ENCODE measurements at regions not wholly inside any gene's neighbourhood (a gene's known extent, or its start where the extent isn't known, plus 50 kb on each side); places are given as distances from the start of the nearest gene placed in this dataset.
"Not testable (repeated sequence)": the region's sequence is repeated elsewhere in the genome, so short reads cannot be mapped to it uniquely, and the experiment has no call there.

DNA sequence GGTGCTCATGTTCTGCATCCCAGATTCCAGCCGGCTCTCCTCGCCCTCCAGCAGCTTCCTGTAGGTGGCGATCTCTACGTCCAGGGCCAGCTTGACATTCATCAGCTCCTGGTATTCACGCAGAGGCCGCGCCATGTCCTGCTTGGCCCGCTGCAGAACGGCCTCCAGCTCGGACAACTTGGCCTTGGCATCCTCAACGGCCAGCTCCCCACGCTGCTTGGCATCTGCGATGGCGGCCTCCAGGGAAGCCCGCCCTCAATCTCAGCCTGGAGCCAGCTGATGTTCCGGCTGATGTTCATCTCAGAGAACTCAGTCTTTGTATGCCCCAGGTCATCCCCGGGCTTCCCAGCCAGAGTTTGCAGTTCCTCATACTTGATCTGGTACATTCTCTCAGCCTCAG, 431.8 kb upstream of the DIPK2B start:
- Histone ChIP-seq H3K27me3 (ENCODE audit: insufficient read depth, low read length) (no peaks in the 10 kb centered on the region), H3K4me3 (ENCODE audit: low read length) (no peak overlapping the region), H3K4me1 (ENCODE audit: insufficient read depth, low read length) (no peaks in the 10 kb centered on the region), H3K9me3 (ENCODE audit: low read depth, low read length) (no peaks in the 10 kb centered on the region)

- H3K27me3 ChIP-seq (ENCODE audit: insufficient read depth, low read length) = no peaks in the 10 kb centered on the region
- no peaks in the 10 kb centered on the region for H3K9me3 ChIP-seq (ENCODE audit: low read depth, low read length)
- no peak overlapping the region for H3K4me3 ChIP-seq (ENCODE audit: low read length)
- H3K4me1 ChIP-seq (ENCODE audit: insufficient read depth, low read length) = no peaks in the 10 kb centered on the region
Measured at GRCh38 chrX:45630078-45630477, 429.4 kb upstream of the DIPK2B start.

- Histone ChIP-seq H3K4me1 (ENCODE audit: insufficient read depth, low read length) (no peaks in the 10 kb centered on the region), H3K27me3 (ENCODE audit: insufficient read depth, low read length) (no peaks in the 10 kb centered on the region), H3K4me3 (ENCODE audit: low read length) (no peak overlapping the region), H3K9me3 (ENCODE audit: low read depth, low read length) (no peaks in the 10 kb centered on the region)
Measured at GRCh38 chrX:45628041-45628440, 427.4 kb upstream of the DIPK2B start.

GRCh38 chrX:45623266-45623665, 422.6 kb upstream of the DIPK2B start:
- Histone ChIP-seq H3K27me3 (ENCODE audit: insufficient read depth, low read length) (no peaks in the 10 kb centered on the region), H3K4me3 (ENCODE audit: low read length) (no peak overlapping the region), H3K4me1 (ENCODE audit: insufficient read depth, low read length) (no peaks in the 10 kb centered on the region), H3K9me3 (ENCODE audit: low read depth, low read length) (no peaks in the 10 kb centered on the region)

- Histone ChIP-seq H3K27me3 (ENCODE audit: insufficient read depth, low read length) (no peaks in the 10 kb centered on the region), H3K9me3 (ENCODE audit: low read depth, low read length) (no peaks in the 10 kb centered on the region), H3K4me1 (ENCODE audit: insufficient read depth, low read length) (no peaks in the 10 kb centered on the region), H3K4me3 (ENCODE audit: low read length) (no peak overlapping the region)
Measured at GRCh38 chrX:45622538-45622937, 421.9 kb upstream of the DIPK2B start.

- H3K4me3 ChIP-seq (ENCODE audit: low read length) = no peak overlapping the region
- H3K27me3 ChIP-seq (ENCODE audit: insufficient read depth, low read length) = no peaks in the 10 kb centered on the region
- no peaks in the 10 kb centered on the region for H3K9me3 ChIP-seq (ENCODE audit: low read depth, low read length)
Measured at GRCh38 chrX:45622042-45622423, 421.4 kb upstream of the DIPK2B start.

GRCh38 chrX:45621376-45622041, 420.8 kb upstream of the DIPK2B start:
- H3K4me3 ChIP-seq (ENCODE audit: low read length) = no peak overlapping the region
- no peaks in the 10 kb centered on the region for H3K27me3 ChIP-seq (ENCODE audit: insufficient read depth, low read length)
- no peaks in the 10 kb centered on the region for H3K9me3 ChIP-seq (ENCODE audit: low read depth, low read length)
- H3K4me1 ChIP-seq (ENCODE audit: insufficient read depth, low read length) = no peaks in the 10 kb centered on the region

More at GRCh38 chrX:45622042-45622423, 421.4 kb upstream of the DIPK2B start:
- no peaks in the 10 kb centered on the region for H3K4me1 ChIP-seq (ENCODE audit: insufficient read depth, low read length)

GRCh38 chrX:45619290-45619689, 418.6 kb upstream of the DIPK2B start:
- Histone ChIP-seq H3K27me3 (ENCODE audit: insufficient read depth, low read length) (no peaks in the 10 kb centered on the region), H3K4me3 (ENCODE audit: low read length) (no peak overlapping the region), H3K4me1 (ENCODE audit: insufficient read depth, low read length) (no peaks in the 10 kb centered on the region), H3K9me3 (ENCODE audit: low read depth, low read length) (no peaks in the 10 kb centered on the region)

- not testable (repeated sequence) for H3K9me3 ChIP-seq (ENCODE audit: low read depth, low read length); H3K4me3 ChIP-seq (ENCODE audit: low read length); H3K4me1 ChIP-seq (ENCODE audit: insufficient read depth, low read length); H3K27me3 ChIP-seq (ENCODE audit: insufficient read depth, low read length)
Measured at GRCh38 chrX:45615591-45615990, 414.9 kb upstream of the DIPK2B start.

GRCh38 chrX:45614853-45615252, 414.2 kb upstream of the DIPK2B start:
- H3K4me3 ChIP-seq (ENCODE audit: low read length) = no peak overlapping the region

GRCh38 chrX:45602151-45602550, 401.5 kb upstream of the DIPK2B start:
- Histone ChIP-seq H3K4me1 (ENCODE audit: insufficient read depth, low read length) (no peaks in the 10 kb centered on the region), H3K9me3 (ENCODE audit: low read depth, low read length) (no peaks in the 10 kb centered on the region), H3K27me3 (ENCODE audit: insufficient read depth, low read length) (no peaks in the 10 kb centered on the region), H3K4me3 (ENCODE audit: low read length) (no peak overlapping the region)

More at GRCh38 chrX:45614853-45615252, 414.2 kb upstream of the DIPK2B start:
- Histone ChIP-seq H3K27me3 (ENCODE audit: insufficient read depth, low read length) (no peaks in the 10 kb centered on the region), H3K9me3 (ENCODE audit: low read depth, low read length) (no peaks in the 10 kb centered on the region), H3K4me1 (ENCODE audit: insufficient read depth, low read length) (no peaks in the 10 kb centered on the region)

DNA sequence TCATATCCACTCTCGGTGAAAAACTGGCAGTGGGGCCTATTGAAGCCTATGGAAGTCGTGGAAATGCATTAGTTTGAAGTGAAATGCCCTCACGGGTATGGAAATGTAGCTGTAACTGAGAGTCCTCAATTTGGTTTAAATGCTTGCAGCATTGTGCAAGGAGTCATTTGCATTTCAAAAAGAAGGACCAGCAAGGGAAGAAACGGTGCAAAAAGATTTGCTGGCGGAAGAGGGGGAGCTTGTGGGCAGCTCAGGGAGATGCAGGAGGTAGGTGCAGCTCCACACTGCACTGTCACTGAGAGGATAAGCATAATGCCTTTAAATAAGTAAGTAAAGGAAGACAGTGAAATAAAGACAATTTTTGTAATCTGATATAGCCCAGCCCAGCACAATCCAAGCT, 400.4 kb upstream of the DIPK2B start:
- Histone ChIP-seq H3K4me3 (ENCODE audit: low read length) (no peak overlapping the region), H3K9me3 (ENCODE audit: low read depth, low read length) (no peaks in the 10 kb centered on the region), H3K27me3 (ENCODE audit: insufficient read depth, low read length) (no peaks in the 10 kb centered on the region), H3K4me1 (ENCODE audit: insufficient read depth, low read length) (no peaks in the 10 kb centered on the region)

DNA sequence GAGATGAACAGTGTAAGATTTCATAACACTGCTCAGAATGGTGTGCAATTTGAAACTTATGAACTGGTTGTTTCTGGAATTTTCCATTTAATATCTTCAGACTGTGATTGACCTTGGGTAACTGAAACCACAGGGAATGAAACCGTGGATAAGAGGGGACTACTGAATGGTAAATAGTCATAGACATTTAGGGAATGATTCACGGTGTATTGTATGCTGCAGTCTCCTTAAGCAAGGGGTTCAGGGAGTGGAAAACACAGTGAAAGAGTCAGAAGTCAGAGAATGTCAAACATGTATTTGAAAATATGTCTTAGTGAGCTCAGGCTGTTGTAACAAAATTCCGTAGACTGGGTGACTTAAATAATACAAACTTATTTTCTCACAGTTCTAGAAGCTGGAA, 398.2 kb upstream of the DIPK2B start:
- no peak overlapping the region for H3K4me3 ChIP-seq (ENCODE audit: low read length)
- H3K27me3 ChIP-seq (ENCODE audit: insufficient read depth, low read length) = no peaks in the 10 kb centered on the region
- H3K9me3 ChIP-seq (ENCODE audit: low read depth, low read length) = no peaks in the 10 kb centered on the region
- no peaks in the 10 kb centered on the region for H3K4me1 ChIP-seq (ENCODE audit: insufficient read depth, low read length)

DNA sequence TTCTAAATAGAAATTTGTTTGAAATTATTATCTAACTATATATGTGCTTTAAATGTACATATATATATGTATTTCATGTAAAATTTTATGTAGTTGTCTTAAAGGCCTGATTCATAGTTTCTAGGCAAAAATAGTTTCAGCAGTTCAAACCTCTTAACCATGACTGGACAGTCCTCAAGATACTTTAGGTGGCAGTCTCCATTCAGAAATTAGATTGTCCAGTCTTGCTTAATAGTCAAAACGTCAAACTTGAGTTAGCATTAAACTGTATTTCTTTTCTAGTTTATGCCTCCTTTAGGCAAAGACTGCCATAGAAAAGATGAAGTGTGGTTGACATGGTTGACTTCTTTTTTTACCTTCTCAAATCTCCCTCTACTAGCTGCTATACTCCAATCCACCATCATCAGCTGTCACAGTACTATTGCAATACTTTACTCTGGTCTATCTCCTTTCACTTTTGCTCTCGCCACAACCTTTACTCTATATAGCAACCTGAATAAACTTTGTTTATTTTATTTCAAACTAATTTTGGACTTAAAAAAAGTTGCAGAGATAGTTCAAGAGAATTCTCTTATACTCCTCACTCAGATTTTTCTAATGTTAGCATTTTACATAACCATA, 395.6 kb upstream of the DIPK2B start:
- H3K27me3 ChIP-seq (ENCODE audit: insufficient read depth, low read length) = no peaks in the 10 kb centered on the region

DNA sequence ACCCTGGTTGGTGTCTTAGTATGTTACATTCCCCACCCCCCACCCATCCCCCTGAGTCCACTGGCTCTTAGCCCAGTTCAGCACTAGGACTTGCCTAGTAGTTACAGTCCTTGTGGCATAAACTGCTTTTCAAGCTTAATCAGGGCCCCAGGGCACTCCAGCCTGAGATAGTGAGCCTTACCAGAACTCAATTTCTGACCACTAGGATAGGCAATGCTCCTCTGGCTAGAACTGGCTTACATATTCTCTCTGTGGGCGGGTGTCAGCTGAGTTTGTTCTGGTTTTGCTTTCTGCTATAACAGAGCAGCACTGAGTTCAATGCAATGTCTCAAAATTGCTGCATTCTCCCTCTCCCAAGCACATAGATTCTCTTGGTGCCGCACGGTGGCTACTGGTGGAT, 391.4 kb upstream of the DIPK2B start:
- no peaks in the 10 kb centered on the region for H3K4me1 ChIP-seq (ENCODE audit: insufficient read depth, low read length)
- H3K27me3 ChIP-seq (ENCODE audit: insufficient read depth, low read length) = no peaks in the 10 kb centered on the region
- H3K4me3 ChIP-seq (ENCODE audit: low read length) = no peak overlapping the region
- no peaks in the 10 kb centered on the region for H3K9me3 ChIP-seq (ENCODE audit: low read depth, low read length)

More for the DNA sequence above, 395.6 kb upstream of the DIPK2B start:
- Histone ChIP-seq H3K9me3 (ENCODE audit: low read depth, low read length) (no peaks in the 10 kb centered on the region), H3K4me3 (ENCODE audit: low read length) (no peak overlapping the region), H3K4me1 (ENCODE audit: insufficient read depth, low read length) (no peaks in the 10 kb centered on the region)

- H3K4me1 ChIP-seq (ENCODE audit: insufficient read depth, low read length) = no peaks in the 10 kb centered on the region
- H3K9me3 ChIP-seq (ENCODE audit: low read depth, low read length) = no peaks in the 10 kb centered on the region
- no peaks in the 10 kb centered on the region for H3K27me3 ChIP-seq (ENCODE audit: insufficient read depth, low read length)
- H3K4me3 ChIP-seq (ENCODE audit: low read length) = no peak overlapping the region
Measured at GRCh38 chrX:45591650-45592049, 391.0 kb upstream of the DIPK2B start.

Data from mononuclear cell (primary cell).